SK-N-SH (cell line): ENCODE measurements at regions not wholly inside any gene's neighbourhood (a gene's known extent, or its start where the extent isn't known, plus 50 kb on each side); places are given as distances from the start of the nearest gene placed in this dataset.

Experiments
- CTCF ChIA-PET: fragments of 300-600, 350-600 bp; formaldehyde crosslinking; extraction: SDS; loops from one replicate; lab custom pipeline; 2021; lab: Yijun Ruan, JAX
- POLR2A ChIA-PET: fragments of 350-600 bp; sonication (Branson Sonifier 250); formaldehyde crosslinking; extraction: SDS; loops from one replicate; lab custom pipeline; 2020; ENCODE audit warnings: antibody characterized with exemption, inconsistent platforms; lab: Yijun Ruan, JAX
- DNase-seq: peaks from one replicate; pipeline ENCODE4 v3.0.0; 2012
- H2AFZ ChIP-seq: fragments of 200-600 bp; sonication (generic); 2 replicates; pipeline ENCODE4 v1.8.1; 2016; ENCODE audit warnings: antibody characterized with exemption, mild to moderate bottlenecking, low read depth
- H3F3A ChIP-seq: fragments of 200-600 bp; sonication (generic); replicated peaks from 2 replicates; pipeline ENCODE3; 2016; ENCODE audit warnings: antibody characterized with exemption, mild to moderate bottlenecking; ENCODE audit not compliant: insufficient read depth
- H3K27ac ChIP-seq, 2 experiments: fragments of 200-500 bp in 1 of 2; fragments of 200-600 bp in 1 of 2; sonication (Bioruptor generic) in 1 of 2; sonication (generic), shearing (Covaris generic) in 1 of 2; 2 replicates each; pipeline versions ENCODE4 v1.5.1 to v1.6.1; 2014 to 2016; ENCODE audit warnings: low read depth in 2 of 2, inconsistent platforms in 1 of 2, low read length in 1 of 2, mild to moderate bottlenecking in 1 of 2, mixed read lengths in 1 of 2
- H3K27me3 ChIP-seq: fragments of 200-600 bp; sonication (generic), shearing (Covaris generic); 2 replicates; pipeline ENCODE4 v1.6.1; 2016; ENCODE audit warnings: mixed run types; ENCODE audit not compliant: insufficient read depth
- H3K36me3 ChIP-seq, 2 experiments: fragments of 200-500 bp in 1 of 2; fragments of 200-600 bp in 1 of 2; sonication (Bioruptor generic) in 1 of 2; sonication (generic) in 1 of 2; replicated peaks in 1 of 2; 2 replicates each; pipeline versions ENCODE3 to v1.5.1; 2014 to 2016; ENCODE audit warnings: low read length in 1 of 2, mild to moderate bottlenecking in 1 of 2; ENCODE audit not compliant: insufficient read depth in 2 of 2, control insufficient read depth in 1 of 2
- H3K4me1 ChIP-seq, 2 experiments: fragments of 200-500 bp in 1 of 2; fragments of 200-600 bp in 1 of 2; sonication (Bioruptor generic) in 1 of 2; sonication (generic), shearing (Covaris generic) in 1 of 2; 2 replicates each; pipeline versions ENCODE4 v1.5.1 to v1.6.1; 2014 to 2016; ENCODE audit warnings: low read depth in 1 of 2, low read length in 1 of 2, mixed run types in 1 of 2; ENCODE audit not compliant: insufficient read depth in 2 of 2, control insufficient read depth in 1 of 2
- H3K4me2 ChIP-seq: fragments of 200-600 bp; sonication (generic), shearing (Covaris generic); 2 replicates; pipeline ENCODE4 v1.6.1; 2017; ENCODE audit warnings: mixed run types
- H3K4me3 ChIP-seq, 2 experiments: fragments of 200-500 bp in 1 of 2; fragments of 200-600 bp in 1 of 2; sonication (Bioruptor generic) in 1 of 2; sonication (generic), shearing (Covaris generic) in 1 of 2; 2 replicates each; pipeline versions ENCODE4 v1.5.1 to v1.8.1; 2014 to 2016; ENCODE audit warnings: low read depth in 2 of 2, inconsistent platforms in 1 of 2, low read length in 1 of 2, mild to moderate bottlenecking in 1 of 2, mixed read lengths in 1 of 2, moderate library complexity in 1 of 2
- H3K79me2 ChIP-seq: fragments of 200-600 bp; sonication (generic); 2 replicates; pipeline ENCODE4 v1.8.1; 2017; ENCODE audit warnings: mild to moderate bottlenecking; ENCODE audit not compliant: insufficient read depth
- H3K9ac ChIP-seq: fragments of 200-600 bp; sonication (generic); 2 replicates; pipeline ENCODE4 v1.6.1; 2017; ENCODE audit warnings: mixed run types
- H3K9me2 ChIP-seq: fragments of 200-600 bp; sonication (generic); 2 replicates; pipeline ENCODE4 v1.6.1; 2017; ENCODE audit warnings: mixed run types
- H3K9me3 ChIP-seq: fragments of 200-600 bp; sonication (generic); 2 replicates; pipeline ENCODE4 v1.6.1; 2017; ENCODE audit warnings: mixed run types, mild to moderate bottlenecking, moderate library complexity
- H4K20me1 ChIP-seq: fragments of 200-600 bp; sonication (generic); 2 replicates; pipeline ENCODE4 v1.6.1; 2017; ENCODE audit warnings: mild to moderate bottlenecking, mixed run types; ENCODE audit not compliant: insufficient read depth
- FOXM1 ChIP-seq: IDR thresholded peaks from 2 replicates; pipeline ENCODE4 v1.4.0; 2012; ENCODE audit warnings: low read depth, mild to moderate bottlenecking
- GABPA ChIP-seq: IDR thresholded peaks from 2 replicates; pipeline ENCODE4 v1.4.0; 2012; ENCODE audit warnings: low read depth, mild to moderate bottlenecking
- JUND ChIP-seq: IDR thresholded peaks from 2 replicates; pipeline ENCODE4 v1.4.0; 2012
- NRF1 ChIP-seq: IDR thresholded peaks from 2 replicates; pipeline ENCODE4 v1.6.1; 2012; ENCODE audit warnings: low read depth, mild to moderate bottlenecking, low read length
- RAD21 ChIP-seq: IDR thresholded peaks from 2 replicates; pipeline ENCODE4 v1.6.1; 2012; ENCODE audit warnings: mild to moderate bottlenecking, low read length
- RXRA ChIP-seq: IDR thresholded peaks from 2 replicates; pipeline ENCODE4 v1.4.0; 2012; ENCODE audit warnings: low read depth, mild to moderate bottlenecking, borderline replicate concordance
- SMC3 ChIP-seq: IDR thresholded peaks from 2 replicates; pipeline ENCODE4 v1.6.1; 2012; ENCODE audit warnings: low read depth, low read length, improper control_type of control experiment
- TAF1 ChIP-seq: IDR thresholded peaks from 2 replicates; pipeline ENCODE4 v1.6.1; 2012; ENCODE audit warnings: low read depth, mild to moderate bottlenecking, low read length, moderate library complexity, borderline replicate concordance
- YY1 ChIP-seq: IDR thresholded peaks from 2 replicates; pipeline ENCODE4 v1.4.0; 2012; ENCODE audit warnings: low read depth, mild to moderate bottlenecking
- WGBS: methylation state at CpG from one replicate; pipeline ENCODE4 v1.1.6; 2017; ENCODE audit warnings: low lambda C conversion rate; 5-methylcytosine and 5-hydroxymethylcytosine counted together
- TF ChIP-seq, protein P1 (sequence below): fragments of 200-600 bp; sonication (generic); IDR thresholded peaks from 2 replicates; pipeline ENCODE4 v1.6.1; 2017; ENCODE audit warnings: antibody characterized with exemption, mild to moderate bottlenecking, moderate library complexity

DNA sequence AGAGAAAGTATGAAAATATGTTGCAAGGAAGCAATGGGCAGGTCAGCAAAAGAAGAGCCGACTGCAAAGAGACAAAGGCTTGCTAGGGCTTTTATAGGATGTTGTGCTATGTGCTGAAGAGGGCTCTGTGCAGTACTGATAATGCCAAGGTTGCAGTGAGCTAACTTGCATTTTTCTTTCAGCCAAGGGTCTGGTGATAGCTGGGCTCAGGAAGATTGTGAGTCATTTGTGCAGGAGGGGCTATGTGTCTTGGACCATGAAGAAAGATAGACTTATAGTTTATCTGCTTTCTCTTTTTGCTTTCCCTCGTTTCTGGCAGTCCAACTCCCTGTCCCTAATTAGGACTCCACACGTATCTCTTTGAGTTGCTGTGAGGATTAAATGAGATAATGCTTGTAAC is 64.5 kb upstream of the LRIG1 start:
- POLR2A ChIA-PET: no interaction called here
- H4K20me1 ChIP-seq: no peaks in the 10 kb centered on the region
- H3K9me2 ChIP-seq: no peaks in the 10 kb centered on the region
- H3K36me3 ChIP-seq: no peaks in the 10 kb centered on the region
- 27% methylated on average over 3 of the region's 3 CpGs for WGBS
- TF ChIP-seq RXRA (no peak), TAF1 (no peak), NRF1 (no peak), GABPA (no peak), SMC3 (no peak)
- TF ChIP-seq, protein P1, sequence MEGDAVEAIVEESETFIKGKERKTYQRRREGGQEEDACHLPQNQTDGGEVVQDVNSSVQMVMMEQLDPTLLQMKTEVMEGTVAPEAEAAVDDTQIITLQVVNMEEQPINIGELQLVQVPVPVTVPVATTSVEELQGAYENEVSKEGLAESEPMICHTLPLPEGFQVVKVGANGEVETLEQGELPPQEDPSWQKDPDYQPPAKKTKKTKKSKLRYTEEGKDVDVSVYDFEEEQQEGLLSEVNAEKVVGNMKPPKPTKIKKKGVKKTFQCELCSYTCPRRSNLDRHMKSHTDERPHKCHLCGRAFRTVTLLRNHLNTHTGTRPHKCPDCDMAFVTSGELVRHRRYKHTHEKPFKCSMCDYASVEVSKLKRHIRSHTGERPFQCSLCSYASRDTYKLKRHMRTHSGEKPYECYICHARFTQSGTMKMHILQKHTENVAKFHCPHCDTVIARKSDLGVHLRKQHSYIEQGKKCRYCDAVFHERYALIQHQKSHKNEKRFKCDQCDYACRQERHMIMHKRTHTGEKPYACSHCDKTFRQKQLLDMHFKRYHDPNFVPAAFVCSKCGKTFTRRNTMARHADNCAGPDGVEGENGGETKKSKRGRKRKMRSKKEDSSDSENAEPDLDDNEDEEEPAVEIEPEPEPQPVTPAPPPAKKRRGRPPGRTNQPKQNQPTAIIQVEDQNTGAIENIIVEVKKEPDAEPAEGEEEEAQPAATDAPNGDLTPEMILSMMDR: no peak
- no peaks in the 10 kb centered on the region for H3K9me3 ChIP-seq
- CTCF ChIA-PET: no interaction called here
- no peak overlapping the region for H2AFZ ChIP-seq
- H3K79me2 ChIP-seq: no peaks in the 10 kb centered on the region
- no peak overlapping the region for H3K9ac ChIP-seq
- H3K27ac ChIP-seq: no peak overlapping the region
- H3K4me3 ChIP-seq: no peak overlapping the region
- no peaks in the 10 kb centered on the region for H3K4me1 ChIP-seq
- DNase-seq: no peak
- no peaks in the 10 kb centered on the region for H3F3A ChIP-seq
- H3K4me2 ChIP-seq: no peak overlapping the region
- H3K27me3 ChIP-seq: no peaks in the 10 kb centered on the region

DNA sequence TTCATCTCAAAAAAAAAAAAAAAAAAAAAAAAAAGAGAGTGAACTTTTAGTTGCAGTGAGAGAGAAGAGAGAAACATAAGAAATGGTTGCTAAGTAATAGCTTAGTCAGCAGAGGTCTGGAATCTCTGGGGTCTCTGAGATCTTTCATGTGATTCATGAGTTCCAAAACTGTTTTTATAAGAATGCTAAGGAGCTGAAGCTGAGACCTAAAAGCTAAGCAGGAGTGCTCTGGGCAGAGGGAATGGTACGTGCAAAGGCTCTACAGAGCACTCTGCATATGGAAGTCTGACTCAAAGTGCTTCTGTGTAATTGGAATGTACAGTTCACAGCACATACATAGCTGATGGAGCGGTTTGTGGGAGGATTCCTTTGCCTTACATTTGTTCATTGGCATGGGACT is 66.3 kb upstream of the LRIG1 start:
- Histone ChIP-seq H3K9ac (no peak overlapping the region), H2AFZ (no peak overlapping the region), H3K9me2 (no peaks in the 10 kb centered on the region), H3K27me3 (no peaks in the 10 kb centered on the region), H3K27ac (no peak overlapping the region), H3K4me2 (no peak overlapping the region), H3K4me3 (no peak overlapping the region), H3F3A (no peaks in the 10 kb centered on the region), H3K79me2 (no peaks in the 10 kb centered on the region), H3K36me3 (no peaks in the 10 kb centered on the region), H3K4me1 (no peaks in the 10 kb centered on the region), H3K9me3 (no peaks in the 10 kb centered on the region), H4K20me1 (no peaks in the 10 kb centered on the region)
- DNase-seq: no peak
- POLR2A ChIA-PET: no interaction called here
- CTCF ChIA-PET: interaction anchor here (1.0 kb wide), 1 partner anchor 160 kb away, joined by 3 read pairs; no protein-coding TSS in a partner anchor
- TF ChIP-seq RXRA: no peak
- WGBS: 45% methylated on average over 2 of the region's 2 CpGs

DNA sequence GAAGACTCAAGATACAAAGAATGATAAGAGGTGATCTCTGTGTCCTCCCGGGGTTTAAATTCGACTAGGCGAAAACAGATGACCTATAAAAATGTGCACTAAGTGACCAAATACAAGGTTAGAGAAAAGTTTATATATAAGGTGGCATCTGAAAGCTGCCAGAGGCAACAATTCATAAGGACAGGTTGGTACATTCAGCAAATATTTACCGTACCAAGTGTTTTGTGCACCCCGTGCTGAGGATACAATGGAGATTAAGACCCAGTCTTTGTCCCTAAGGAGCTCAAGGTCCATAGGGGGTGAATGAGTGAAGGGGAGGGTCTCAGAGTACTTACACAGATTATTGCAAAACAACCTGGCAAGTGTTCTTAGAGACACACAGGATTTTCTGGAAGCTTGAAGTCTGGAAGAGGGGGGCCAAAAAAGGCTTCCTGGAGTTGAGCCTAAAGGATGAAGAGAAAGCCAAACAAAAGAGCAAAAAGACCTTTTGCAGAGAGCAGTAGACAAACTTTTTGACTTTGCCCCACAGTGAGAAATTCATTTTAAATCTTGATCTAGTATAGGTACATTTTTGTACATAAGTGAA is 71.4 kb upstream of the LRIG1 start:
- no peaks in the 10 kb centered on the region for H3K27me3 ChIP-seq
- no peaks in the 10 kb centered on the region for H3K9me2 ChIP-seq
- no peaks in the 10 kb centered on the region for H3K9me3 ChIP-seq
- no peak overlapping the region for H3K4me2 ChIP-seq
- ChIA-PET CTCF (interaction anchor here (1.0 to 1.7 kb wide), 2 partner anchors 9 to 118 kb away, joined by 3 read pairs; no protein-coding TSS in a partner anchor), POLR2A (no interaction called here)
- no peak for TF ChIP-seq YY1
- TF ChIP-seq RAD21: no peak
- no peak for TF ChIP-seq JUND
- TF ChIP-seq TAF1: no peak
- TF ChIP-seq NRF1: no peak
- TF ChIP-seq RXRA: no peak
- TF ChIP-seq FOXM1: no peak
- H2AFZ ChIP-seq: no peak overlapping the region
- H3K27ac ChIP-seq: no peak overlapping the region
- no peaks in the 10 kb centered on the region for H3F3A ChIP-seq
- no peaks in the 10 kb centered on the region for H4K20me1 ChIP-seq
- 67% methylated on average over 5 of the region's 5 CpGs for WGBS
- H3K4me3 ChIP-seq: no peak overlapping the region
- no peaks in the 10 kb centered on the region for H3K79me2 ChIP-seq
- no peaks in the 10 kb centered on the region for H3K36me3 ChIP-seq
- H3K9ac ChIP-seq: no peak overlapping the region
- no peak for DNase-seq
- H3K4me1 ChIP-seq: no peaks in the 10 kb centered on the region; a peak in 1 of 4 replicates
